Fibroblast of lung (primary cell): ENCODE measurements at regions not wholly inside any gene's neighbourhood (a gene's known extent, or its start where the extent isn't known, plus 50 kb on each side); places are given as distances from the start of the nearest gene placed in this dataset.

ENCODE experiments used
- CTCF ChIP-seq, 2 donors: IDR thresholded peaks in 1 of 2; conservative IDR thresholded peaks in 1 of 2; 1 replicate in 1 of 2; 2 replicates in 1 of 2; pipeline ENCODE4 v1.5.1; 2011 to 2012; ENCODE audit warnings: low read length in 2 of 2, control low read depth in 1 of 2, inconsistent platforms in 1 of 2, low read depth in 1 of 2, mild to moderate bottlenecking in 1 of 2
- EZH2 ChIP-seq: IDR thresholded peaks from 2 replicates; pipeline ENCODE4 v1.5.1; 2012; ENCODE audit warnings: low read length, control low read depth, mild to moderate bottlenecking; ENCODE audit errors: missing control alignments

GRCh38 chr16:59733321-59733720 is 999.2 kb upstream of the GOT2 start:
- no peak for TF ChIP-seq CTCF (conservative IDR thresholded peaks at IDR 0.05 in 1 of 2, IDR thresholded peaks at IDR 0.05 in 1 of 2; ENCODE audit: low read depth in 1 of 2, low read length in 2 of 2)
- no peak for TF ChIP-seq EZH2
